Panc1 (cell line): ENCODE measurements at regions not wholly inside any gene's neighbourhood (a gene's known extent, or its start where the extent isn't known, plus 50 kb on each side); places are given as distances from the start of the nearest gene placed in this dataset.

Source experiments
- CTCF ChIP-seq: fragments of 450-650 bp; IDR thresholded peaks from 2 replicates; pipeline ENCODE4 v1.5.1; 2017; ENCODE audit warnings: mild to moderate bottlenecking
- REST ChIP-seq, 2 experiments: IDR thresholded peaks; 2 replicates each; pipeline ENCODE4 v1.6.1; 2011 to 2012; ENCODE audit warnings: low read depth in 2 of 2, control low read depth in 1 of 2, low read length in 1 of 2, mild to moderate bottlenecking in 1 of 2, moderate library complexity in 1 of 2; ENCODE audit not compliant: insufficient read depth in 1 of 2

GRCh38 chr9:71171517-71171916, 50.1 kb upstream of the TRPM3 start:
- no peak for TF ChIP-seq REST (IDR thresholded peaks at IDR 0.05; ENCODE audit: insufficient read depth in 1 of 2, low read depth in 2 of 2, low read length in 1 of 2)
- TF ChIP-seq CTCF = no peak
